ENCODE measurements at regions not wholly inside any gene's neighbourhood (a gene's known extent, or its start where the extent isn't known, plus 50 kb on each side); places are given as distances from the start of the nearest gene placed in this dataset.

DNA sequence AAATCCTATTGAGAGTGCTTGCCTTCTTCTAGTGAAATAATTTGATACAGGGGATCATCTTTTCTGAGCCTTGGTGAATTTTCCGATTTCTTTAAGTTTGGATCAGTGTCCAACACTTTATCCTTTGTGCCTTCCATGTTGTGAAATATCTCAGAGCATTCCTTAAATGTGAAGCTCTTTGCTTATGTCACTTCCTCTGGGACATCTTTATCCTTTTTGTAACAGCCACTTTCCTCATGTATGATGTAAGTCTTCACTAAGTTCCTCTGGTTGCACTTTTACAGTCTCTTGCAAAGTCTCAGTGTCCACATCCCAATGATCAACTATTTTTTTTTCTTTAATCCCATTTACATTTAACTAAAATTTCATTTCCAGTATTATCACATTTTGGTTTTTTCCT, 254.2 kb downstream of the EN1 start:
- H3K27ac Mint-ChIP-seq (ENCODE audit: unreplicated experiment), result no peak overlapping the region
- H3K9me3 Mint-ChIP-seq (ENCODE audit: unreplicated experiment), result peaks cover 2% of the 10 kb centered on the region
- H3K4me1 Mint-ChIP-seq (ENCODE audit: low read depth, unreplicated experiment), result no peaks in the 10 kb centered on the region
- DNase-seq, result no peak
- H3K36me3 Mint-ChIP-seq (ENCODE audit: unreplicated experiment), result no peaks in the 10 kb centered on the region
- H3K27me3 Mint-ChIP-seq (ENCODE audit: unreplicated experiment), result peaks cover 3% of the 10 kb centered on the region
- TF ChIP-seq, protein P1, sequence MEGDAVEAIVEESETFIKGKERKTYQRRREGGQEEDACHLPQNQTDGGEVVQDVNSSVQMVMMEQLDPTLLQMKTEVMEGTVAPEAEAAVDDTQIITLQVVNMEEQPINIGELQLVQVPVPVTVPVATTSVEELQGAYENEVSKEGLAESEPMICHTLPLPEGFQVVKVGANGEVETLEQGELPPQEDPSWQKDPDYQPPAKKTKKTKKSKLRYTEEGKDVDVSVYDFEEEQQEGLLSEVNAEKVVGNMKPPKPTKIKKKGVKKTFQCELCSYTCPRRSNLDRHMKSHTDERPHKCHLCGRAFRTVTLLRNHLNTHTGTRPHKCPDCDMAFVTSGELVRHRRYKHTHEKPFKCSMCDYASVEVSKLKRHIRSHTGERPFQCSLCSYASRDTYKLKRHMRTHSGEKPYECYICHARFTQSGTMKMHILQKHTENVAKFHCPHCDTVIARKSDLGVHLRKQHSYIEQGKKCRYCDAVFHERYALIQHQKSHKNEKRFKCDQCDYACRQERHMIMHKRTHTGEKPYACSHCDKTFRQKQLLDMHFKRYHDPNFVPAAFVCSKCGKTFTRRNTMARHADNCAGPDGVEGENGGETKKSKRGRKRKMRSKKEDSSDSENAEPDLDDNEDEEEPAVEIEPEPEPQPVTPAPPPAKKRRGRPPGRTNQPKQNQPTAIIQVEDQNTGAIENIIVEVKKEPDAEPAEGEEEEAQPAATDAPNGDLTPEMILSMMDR (IDR thresholded peaks at IDR 0.05; ENCODE audit: partially characterized antibody, unreplicated experiment), result no peak
- H3K4me3 Mint-ChIP-seq (ENCODE audit: unreplicated experiment), result no peak overlapping the region

DNA sequence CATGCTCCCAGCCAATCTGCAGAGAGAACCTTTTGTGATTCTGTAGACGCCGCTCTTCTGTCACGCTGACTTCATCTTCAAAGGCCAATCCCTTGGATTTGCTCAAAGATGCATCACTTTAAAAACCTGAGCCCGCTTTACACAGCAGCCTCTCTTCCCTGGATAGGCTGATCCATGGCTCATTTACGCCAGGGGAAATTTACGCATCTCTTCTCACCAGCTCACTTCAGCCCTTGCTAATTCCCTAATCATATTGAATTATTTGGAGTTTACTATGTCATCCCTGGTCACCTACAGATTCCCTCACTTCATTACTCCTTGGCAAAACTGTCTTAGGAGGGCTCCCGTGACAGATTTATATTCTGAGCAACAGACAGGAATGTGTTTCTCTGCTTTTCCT, 256.2 kb downstream of the EN1 start:
- no peak overlapping the region for H3K4me3 Mint-ChIP-seq (ENCODE audit: unreplicated experiment)
- no peaks in the 10 kb centered on the region for H3K9me3 Mint-ChIP-seq (ENCODE audit: unreplicated experiment)
- peaks cover 2% of the 10 kb centered on the region for H3K27me3 Mint-ChIP-seq (ENCODE audit: unreplicated experiment)
- H3K36me3 Mint-ChIP-seq (ENCODE audit: unreplicated experiment), result no peaks in the 10 kb centered on the region
- TF ChIP-seq, protein P1 (IDR thresholded peaks at IDR 0.05; ENCODE audit: partially characterized antibody, unreplicated experiment), result no peak
- H3K4me1 Mint-ChIP-seq (ENCODE audit: low read depth, unreplicated experiment), result no peaks in the 10 kb centered on the region
- no peak for DNase-seq
- H3K27ac Mint-ChIP-seq (ENCODE audit: unreplicated experiment), result no peak overlapping the region

DNA sequence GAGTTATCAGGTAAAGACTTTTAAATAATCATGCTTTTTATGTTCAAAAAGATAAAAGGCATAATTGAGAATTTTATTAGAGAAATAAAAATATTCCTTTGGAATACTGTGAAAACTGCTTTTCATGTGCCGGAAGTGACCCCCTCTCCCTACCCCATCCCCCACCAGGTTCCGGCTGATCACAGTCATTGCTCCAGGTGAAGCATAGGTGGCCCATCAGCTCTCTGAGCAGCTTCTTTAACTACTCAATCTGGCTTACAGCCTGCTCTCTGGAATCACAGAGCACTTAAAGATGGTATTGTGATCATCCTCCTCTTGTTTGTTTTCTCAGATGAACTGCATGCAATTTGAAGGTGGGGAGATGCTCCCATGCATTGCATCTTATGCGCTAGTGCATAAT, 257.7 kb downstream of the EN1 start:
- no peak overlapping the region for H3K4me3 Mint-ChIP-seq (ENCODE audit: unreplicated experiment)
- no peaks in the 10 kb centered on the region for H3K36me3 Mint-ChIP-seq (ENCODE audit: unreplicated experiment)
- peaks cover 2% of the 10 kb centered on the region for H3K27me3 Mint-ChIP-seq (ENCODE audit: unreplicated experiment)
- DNase-seq, result no peak
- TF ChIP-seq, protein P1 (IDR thresholded peaks at IDR 0.05; ENCODE audit: partially characterized antibody, unreplicated experiment), result no peak
- H3K4me1 Mint-ChIP-seq (ENCODE audit: low read depth, unreplicated experiment), result no peaks in the 10 kb centered on the region
- H3K27ac Mint-ChIP-seq (ENCODE audit: unreplicated experiment), result no peak overlapping the region
- H3K9me3 Mint-ChIP-seq (ENCODE audit: unreplicated experiment), result no peaks in the 10 kb centered on the region

DNA sequence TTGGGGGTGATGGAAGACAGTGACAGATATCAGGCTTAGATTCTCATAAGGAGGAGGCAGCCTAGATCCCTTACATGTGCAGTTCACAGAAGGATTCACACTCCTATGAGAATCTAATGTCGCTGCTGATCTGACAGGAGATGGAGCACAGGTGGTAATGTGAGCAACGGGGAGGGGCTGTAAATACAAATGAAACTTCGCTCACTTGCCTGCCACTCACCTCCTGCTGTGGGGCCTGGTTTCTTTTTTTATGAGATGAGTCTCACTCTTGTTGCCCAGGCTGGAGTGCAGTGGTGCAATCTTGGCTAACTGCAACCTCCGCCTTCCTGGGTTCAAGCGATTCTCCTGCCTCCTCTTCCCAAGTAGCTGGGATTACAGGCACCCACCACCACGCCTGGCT, 258.6 kb downstream of the EN1 start:
- no peak overlapping the region for H3K4me3 Mint-ChIP-seq (ENCODE audit: unreplicated experiment)
- H3K36me3 Mint-ChIP-seq (ENCODE audit: unreplicated experiment), result no peaks in the 10 kb centered on the region
- TF ChIP-seq, protein P1 (IDR thresholded peaks at IDR 0.05; ENCODE audit: partially characterized antibody, unreplicated experiment), result no peak
- no peak overlapping the region for H3K27ac Mint-ChIP-seq (ENCODE audit: unreplicated experiment)
- H3K4me1 Mint-ChIP-seq (ENCODE audit: low read depth, unreplicated experiment), result no peaks in the 10 kb centered on the region
- no peaks in the 10 kb centered on the region for H3K9me3 Mint-ChIP-seq (ENCODE audit: unreplicated experiment)
- DNase-seq, result no peak
- peaks cover 2% of the 10 kb centered on the region for H3K27me3 Mint-ChIP-seq (ENCODE audit: unreplicated experiment)

DNA sequence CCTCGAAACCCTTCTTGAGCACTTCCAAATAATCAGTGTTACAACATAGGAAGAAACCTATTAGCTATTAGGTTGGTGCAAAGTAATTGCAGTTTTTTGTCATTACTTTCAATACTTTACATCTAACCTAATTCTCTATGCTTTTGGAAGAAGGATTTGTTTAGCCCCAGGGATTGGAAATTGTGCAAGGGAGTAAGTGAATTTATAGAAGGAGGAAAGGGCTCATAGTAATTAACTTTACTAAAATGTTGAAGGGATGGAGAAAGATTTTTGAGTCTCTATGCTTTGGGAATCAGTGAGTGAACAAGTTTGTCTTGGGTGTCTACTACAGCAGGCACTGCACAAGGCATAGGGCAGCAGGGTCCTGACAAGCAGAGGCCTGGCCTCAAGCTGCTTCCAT, 261.1 kb downstream of the EN1 start:
- Mint-ChIP-seq H3K4me3 (ENCODE audit: unreplicated experiment) (no peak overlapping the region), H3K36me3 (ENCODE audit: unreplicated experiment) (no peaks in the 10 kb centered on the region), H3K27ac (ENCODE audit: unreplicated experiment) (no peak overlapping the region), H3K9me3 (ENCODE audit: unreplicated experiment) (no peaks in the 10 kb centered on the region), H3K4me1 (ENCODE audit: low read depth, unreplicated experiment) (no peaks in the 10 kb centered on the region), H3K27me3 (ENCODE audit: unreplicated experiment) (peaks cover 2% of the 10 kb centered on the region)
- DNase-seq, result no peak
- TF ChIP-seq, protein P1 (IDR thresholded peaks at IDR 0.05; ENCODE audit: partially characterized antibody, unreplicated experiment), result no peak
